ENCODE measurements at regions not wholly inside any gene's neighbourhood (a gene's known extent, or its start where the extent isn't known, plus 50 kb on each side); places are given as distances from the start of the nearest gene placed in this dataset.

GRCh38 chr2:195600778-195601177, 56.2 kb upstream of the SLC39A10 start (continued):
- TF ChIP-seq SIX5 (IDR thresholded peaks at IDR 0.05; ENCODE audit: low read depth, low read length) (no peak), SRF (IDR thresholded peaks at IDR 0.05; ENCODE audit: low read depth, low read length) (no peak), POLR2A (IDR thresholded peaks at IDR 0.05; ENCODE audit: control extremely low read depth in 1 of 2, low read depth in 2 of 2, low read length in 2 of 2) (no peak), HDAC2 (IDR thresholded peaks at IDR 0.05; ENCODE audit: borderline replicate concordance in 1 of 2, low read depth in 2 of 2, low read length in 2 of 2) (no peak)
